ENCODE measurements at regions not wholly inside any gene's neighbourhood (a gene's known extent, or its start where the extent isn't known, plus 50 kb on each side); places are given as distances from the start of the nearest gene placed in this dataset.

DNA sequence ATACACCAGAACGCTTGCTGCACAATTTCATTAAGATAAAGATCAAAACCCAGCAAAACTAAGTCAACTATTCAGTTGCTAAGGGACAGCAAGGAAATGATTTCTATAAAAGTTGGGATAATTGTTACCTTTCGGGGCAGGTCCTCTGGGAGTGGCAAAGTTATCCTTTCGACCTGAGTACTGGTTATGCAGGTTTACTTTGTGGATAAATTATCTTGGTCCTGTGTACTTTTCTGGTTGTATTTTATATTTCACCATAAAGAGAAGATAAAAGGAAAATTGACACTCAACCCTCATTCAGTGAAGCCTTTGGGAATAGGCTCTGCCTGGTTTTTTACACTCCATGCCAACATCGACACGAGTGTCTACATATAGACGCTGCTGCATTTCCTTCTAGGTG lies 146.5 kb downstream of the SYK start:
- DNase-seq (ENCODE audit: low spot score): no peak
- in situ Hi-C loops (cut with MboI; ENCODE audit: low sequenced_read_pairs, unreplicated experiment): no loop called here
- TF ChIP-seq CTCF (IDR thresholded peaks at IDR 0.05; ENCODE audit: borderline replicate concordance, control extremely low read depth, extremely low read depth, insufficient read depth, missing control alignments): no peak

DNA sequence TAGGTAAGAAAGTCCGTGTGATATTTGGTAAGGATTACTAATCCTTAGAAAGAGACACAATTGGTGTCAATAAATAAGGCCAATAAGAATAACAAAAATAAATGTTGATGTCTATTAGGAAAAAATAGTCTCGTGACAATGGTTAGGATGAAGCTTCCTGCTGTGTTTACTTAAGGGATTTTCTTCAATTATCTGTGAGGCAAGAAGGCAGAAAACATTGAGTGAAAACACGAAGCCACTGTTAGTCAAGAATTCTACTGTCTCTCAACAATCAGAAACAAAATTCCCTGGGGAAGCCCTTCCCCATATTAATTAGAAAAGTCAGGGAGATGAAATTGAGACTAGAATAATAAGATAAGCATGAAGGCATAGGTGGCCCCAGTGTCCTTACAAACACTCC lies 149.0 kb downstream of the SYK start:
- no peak for TF ChIP-seq CTCF (IDR thresholded peaks at IDR 0.05; ENCODE audit: borderline replicate concordance, control extremely low read depth, extremely low read depth, insufficient read depth, missing control alignments)
- in situ Hi-C loops (cut with MboI; ENCODE audit: low sequenced_read_pairs, unreplicated experiment): no loop called here
- no peak for DNase-seq (ENCODE audit: low spot score)

GRCh38 chr9:90953200-90953599 lies 151.6 kb downstream of the SYK start:
- TF ChIP-seq CTCF (IDR thresholded peaks at IDR 0.05; ENCODE audit: borderline replicate concordance, control extremely low read depth, extremely low read depth, insufficient read depth, missing control alignments): no peak
- DNase-seq (ENCODE audit: low spot score): no peak
- in situ Hi-C loops (cut with MboI; ENCODE audit: low sequenced_read_pairs, unreplicated experiment): no loop called here

- no peak for DNase-seq (ENCODE audit: low spot score)
- no peak for TF ChIP-seq CTCF (IDR thresholded peaks at IDR 0.05; ENCODE audit: borderline replicate concordance, control extremely low read depth, extremely low read depth, insufficient read depth, missing control alignments)
- in situ Hi-C loops (cut with MboI; ENCODE audit: low sequenced_read_pairs, unreplicated experiment): no loop called here
Measured at GRCh38 chr9:90953805-90954204, 152.2 kb downstream of the SYK start.

DNA sequence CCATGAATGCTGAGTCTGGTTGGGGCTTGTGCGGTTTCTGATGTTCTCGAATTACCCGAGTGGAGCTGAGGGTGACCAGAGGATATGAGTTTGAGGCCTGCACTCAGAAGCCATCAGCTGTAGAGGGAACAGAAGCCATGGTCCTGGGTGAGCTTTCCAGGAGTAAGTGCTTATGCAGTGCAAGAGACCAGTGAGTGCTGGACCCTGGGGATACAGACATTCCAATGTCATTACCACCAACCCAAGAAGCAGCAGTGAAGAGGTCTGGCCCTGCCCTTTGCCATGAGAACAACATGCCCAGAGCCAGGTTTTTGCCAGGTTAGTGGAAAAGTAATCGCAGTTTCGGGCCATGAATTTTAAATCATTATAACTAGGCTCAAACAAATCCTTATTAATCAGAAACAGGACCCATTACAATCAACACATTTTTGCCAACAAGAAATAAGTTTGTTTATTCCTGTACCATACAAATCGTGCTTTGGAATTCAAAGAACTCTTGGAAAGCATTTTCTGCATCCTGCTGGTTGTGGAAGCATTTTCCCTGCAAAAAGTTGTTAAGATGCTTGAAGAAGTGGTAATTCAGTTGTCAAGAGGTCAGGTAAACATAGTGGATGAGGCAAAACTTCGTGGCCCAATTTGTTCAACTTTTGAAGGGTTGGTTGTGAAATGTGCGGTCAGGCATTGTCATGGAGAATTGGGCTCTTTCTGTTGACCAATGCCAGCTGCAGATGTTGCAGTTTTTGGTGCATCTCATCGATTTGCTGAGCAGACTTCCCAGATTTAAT lies 154.6 kb downstream of the SYK start:
- no peak for TF ChIP-seq CTCF (IDR thresholded peaks at IDR 0.05; ENCODE audit: borderline replicate concordance, control extremely low read depth, extremely low read depth, insufficient read depth, missing control alignments)
- DNase-seq (ENCODE audit: low spot score): no peak
- in situ Hi-C loops (cut with MboI; ENCODE audit: low sequenced_read_pairs, unreplicated experiment): no loop called here

DNA sequence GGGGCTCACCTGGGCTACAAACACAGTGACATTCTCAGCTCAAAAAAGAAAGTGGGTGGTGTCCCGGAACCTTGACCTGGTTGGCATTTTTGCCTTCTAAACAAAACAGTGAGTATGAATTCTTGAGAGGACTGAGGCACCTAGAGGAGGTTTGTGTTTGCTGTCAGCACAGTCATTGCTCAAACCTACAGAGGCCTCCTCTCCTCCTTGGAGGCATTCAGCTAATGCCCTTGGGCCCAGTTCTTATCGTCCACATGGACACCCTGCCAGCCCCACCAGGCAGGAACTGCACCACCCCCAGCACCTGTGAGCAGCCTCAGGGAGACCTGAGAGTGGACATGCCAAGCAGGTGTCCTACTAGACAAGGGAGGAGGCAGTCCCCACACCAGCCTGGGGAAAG lies 156.7 kb downstream of the SYK start:
- in situ Hi-C loops (cut with MboI; ENCODE audit: low sequenced_read_pairs, unreplicated experiment): no loop called here
- no peak for DNase-seq (ENCODE audit: low spot score)
- TF ChIP-seq CTCF (IDR thresholded peaks at IDR 0.05; ENCODE audit: borderline replicate concordance, control extremely low read depth, extremely low read depth, insufficient read depth, missing control alignments): no peak
